ENCODE measurements at regions not wholly inside any gene's neighbourhood (a gene's known extent, or its start where the extent isn't known, plus 50 kb on each side); places are given as distances from the start of the nearest gene placed in this dataset.

DNA sequence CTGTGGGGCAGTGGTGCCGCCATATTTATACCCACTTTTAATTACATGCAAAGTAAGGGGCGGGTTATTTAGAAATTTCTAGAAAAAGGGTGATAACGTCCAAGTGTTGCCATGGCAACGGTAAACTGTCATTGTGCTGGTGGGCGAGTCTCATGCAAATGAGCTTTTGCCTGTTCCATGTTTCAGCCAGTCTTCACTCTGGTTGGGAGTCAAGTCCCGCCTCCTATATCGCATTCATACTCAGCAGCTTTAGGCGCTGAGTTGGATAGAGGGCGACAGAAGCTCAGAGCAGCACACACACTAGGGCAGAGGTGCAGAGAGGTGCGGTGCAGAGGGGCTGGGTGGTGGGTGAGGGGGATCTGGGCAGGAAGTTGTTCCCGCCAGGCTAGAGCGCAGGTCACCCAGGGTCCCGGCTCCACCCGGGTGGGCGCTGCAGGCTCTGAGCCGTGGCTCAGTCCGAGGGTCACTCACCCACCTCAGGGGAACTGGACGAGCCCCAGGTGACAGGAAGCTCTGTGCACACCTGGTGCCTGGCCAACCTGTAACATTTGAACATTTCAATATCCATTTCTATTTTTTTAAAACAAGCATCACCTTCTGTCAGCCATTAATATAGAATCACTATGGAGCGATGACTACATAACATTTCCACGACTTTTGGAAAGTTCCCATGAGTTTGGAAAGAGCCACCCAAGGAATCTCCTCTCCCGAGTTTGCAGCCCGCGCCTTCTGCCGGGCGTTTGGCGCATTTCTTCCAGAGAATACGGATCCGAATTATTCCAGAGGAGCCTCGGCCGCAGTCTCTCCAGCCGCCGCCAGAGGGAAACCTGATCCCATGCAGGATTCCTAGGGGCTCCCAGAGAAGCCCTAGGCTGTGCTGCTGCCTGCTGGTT lies 89.1 kb upstream of the PHACTR3 start:
- DNase-seq (ENCODE audit: low read depth, low spot score): no peak
- Histone ChIP-seq H3K9ac (ENCODE audit: insufficient read length) (no peak overlapping the region), H3K9me3 (ENCODE audit: low read depth, low read length) (no peaks in the 10 kb centered on the region), H3K36me3 (ENCODE audit: insufficient read depth, low read length) (no peaks in the 10 kb centered on the region), H3K4me3 (no peak overlapping the region), H3K27ac (no peak overlapping the region)
- TF ChIP-seq FOXP2 (optimal IDR thresholded peaks at IDR 0.05; ENCODE audit: control extremely low read depth, extremely low read length, insufficient read depth) (no peak), POLR2AphosphoS5 (IDR thresholded peaks at IDR 0.05; ENCODE audit: borderline replicate concordance, low read depth, low read length) (no peak), EZH2 (IDR thresholded peaks at IDR 0.05) (no peak)

DNA sequence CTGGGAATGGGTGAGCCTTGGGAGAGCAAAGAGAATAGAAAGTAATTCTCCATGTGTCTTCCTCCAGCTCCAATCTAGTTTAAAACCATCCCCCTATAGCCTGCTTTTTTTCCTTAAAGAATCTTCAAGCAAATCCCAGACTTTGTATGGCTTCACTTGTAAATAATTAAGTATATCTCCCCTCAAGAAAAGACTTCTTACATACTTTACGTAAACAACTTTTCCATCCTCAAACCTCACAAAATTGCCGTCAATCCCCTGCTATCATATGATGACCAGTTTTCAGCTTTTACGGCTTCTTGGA lies 88.5 kb upstream of the PHACTR3 start:
- Histone ChIP-seq H3K4me3 (no peak overlapping the region), H3K27ac (no peak overlapping the region), H3K9ac (ENCODE audit: insufficient read length) (no peak overlapping the region), H3K9me3 (ENCODE audit: low read depth, low read length) (no peaks in the 10 kb centered on the region), H3K36me3 (ENCODE audit: insufficient read depth, low read length) (no peaks in the 10 kb centered on the region)
- no peak for TF ChIP-seq FOXP2 (optimal IDR thresholded peaks at IDR 0.05; ENCODE audit: control extremely low read depth, extremely low read length, insufficient read depth)
- no peak for TF ChIP-seq EZH2 (IDR thresholded peaks at IDR 0.05)
- DNase-seq (ENCODE audit: low read depth, low spot score): no peak

DNA sequence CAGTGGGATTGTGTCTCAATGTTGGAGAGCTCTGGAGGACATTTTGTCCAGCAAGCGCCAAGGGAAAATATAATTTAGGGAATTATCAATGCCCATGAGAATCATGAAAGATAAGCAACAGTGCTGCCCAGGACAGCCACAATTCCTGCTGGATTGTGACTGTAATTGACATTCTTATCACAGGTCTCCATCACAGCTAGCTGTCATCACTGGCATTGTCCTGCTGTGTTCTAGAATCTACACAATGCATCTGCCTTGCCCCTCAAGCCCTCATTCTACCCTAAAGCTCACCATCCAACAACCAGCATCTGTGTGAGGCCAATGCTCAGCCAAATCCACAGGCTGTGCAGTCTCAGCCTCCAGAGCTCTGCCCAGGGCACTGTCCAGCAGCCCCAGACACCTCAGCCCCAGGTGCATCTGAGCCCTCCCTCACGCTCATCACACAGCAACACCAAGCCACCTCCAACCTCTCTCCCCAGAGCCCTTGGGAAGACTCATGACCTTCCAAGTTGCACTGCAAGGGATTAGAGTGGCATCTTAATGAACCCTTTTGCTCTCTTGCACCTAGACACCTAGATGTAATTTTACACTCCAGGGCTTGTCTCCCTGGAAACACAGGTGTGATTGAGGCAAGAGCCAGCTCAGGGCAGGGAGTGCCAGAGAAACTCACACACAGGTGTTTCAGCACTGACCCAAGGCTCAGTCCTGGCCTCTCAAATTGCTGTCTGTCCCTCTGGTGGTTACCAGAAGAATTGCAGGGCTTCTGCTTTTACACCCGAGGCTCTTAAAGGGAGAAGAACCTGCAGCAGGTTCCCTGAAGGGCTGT lies 85.2 kb upstream of the PHACTR3 start:
- Histone ChIP-seq H3K27ac (no peak overlapping the region), H3K4me3 (no peak overlapping the region), H3K9ac (ENCODE audit: insufficient read length) (no peak overlapping the region), H3K9me3 (ENCODE audit: low read depth, low read length) (no peaks in the 10 kb centered on the region), H3K36me3 (ENCODE audit: insufficient read depth, low read length) (no peaks in the 10 kb centered on the region)
- no peak for TF ChIP-seq EZH2 (IDR thresholded peaks at IDR 0.05)
- no peak for TF ChIP-seq POLR2AphosphoS5 (IDR thresholded peaks at IDR 0.05; ENCODE audit: borderline replicate concordance, low read depth, low read length)
- TF ChIP-seq FOXP2 (optimal IDR thresholded peaks at IDR 0.05; ENCODE audit: control extremely low read depth, extremely low read length, insufficient read depth): no peak
- no peak for DNase-seq (ENCODE audit: low read depth, low spot score)

DNA sequence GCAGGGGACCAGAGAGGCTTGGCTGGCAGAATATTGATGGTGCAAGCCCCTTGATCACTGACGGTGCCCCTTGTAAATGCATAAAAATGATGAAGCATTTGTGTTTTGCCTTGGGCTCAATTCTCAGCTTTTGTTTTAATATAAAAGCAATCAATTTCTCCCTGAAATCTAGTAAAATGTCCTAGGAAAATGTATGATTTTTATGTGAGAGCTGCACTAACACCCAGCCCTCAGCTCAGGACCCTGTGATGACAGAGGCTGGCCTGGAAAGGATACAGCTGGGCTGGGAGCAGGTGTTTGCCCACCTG lies 84.7 kb upstream of the PHACTR3 start:
- no peak for DNase-seq (ENCODE audit: low read depth, low spot score)
- Histone ChIP-seq H3K9me3 (ENCODE audit: low read depth, low read length) (no peaks in the 10 kb centered on the region), H3K9ac (ENCODE audit: insufficient read length) (no peak overlapping the region), H3K4me3 (no peak overlapping the region), H3K27ac (no peak overlapping the region), H3K36me3 (ENCODE audit: insufficient read depth, low read length) (no peaks in the 10 kb centered on the region)
- no peak for TF ChIP-seq EZH2 (IDR thresholded peaks at IDR 0.05)
- no peak for TF ChIP-seq FOXP2 (optimal IDR thresholded peaks at IDR 0.05; ENCODE audit: control extremely low read depth, extremely low read length, insufficient read depth)
- TF ChIP-seq POLR2AphosphoS5 (IDR thresholded peaks at IDR 0.05; ENCODE audit: borderline replicate concordance, low read depth, low read length): no peak

DNA sequence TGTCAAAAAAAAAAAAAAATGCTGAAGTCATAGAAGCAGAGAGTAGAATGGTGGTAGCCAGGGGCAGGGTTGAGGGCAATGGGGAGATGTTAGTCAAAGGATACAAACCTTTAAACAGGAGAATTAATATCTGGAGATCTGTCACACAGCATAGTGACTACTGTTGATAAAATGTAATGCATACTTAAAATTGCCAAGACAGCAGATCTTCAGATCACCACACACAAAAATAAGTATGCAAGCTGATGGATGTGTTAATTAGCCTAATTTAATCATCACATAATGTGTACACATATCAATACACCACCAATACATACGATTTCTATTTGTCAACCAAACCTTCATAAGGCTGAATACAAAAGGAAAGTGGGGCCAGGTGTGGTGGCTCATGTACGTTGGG lies 83.5 kb upstream of the PHACTR3 start:
- no peaks in the 10 kb centered on the region for H3K9me3 ChIP-seq (ENCODE audit: low read depth, low read length)
- H3K9ac ChIP-seq (ENCODE audit: insufficient read length): no peak overlapping the region
- TF ChIP-seq POLR2AphosphoS5 (IDR thresholded peaks at IDR 0.05; ENCODE audit: borderline replicate concordance, low read depth, low read length) (no peak), EZH2 (IDR thresholded peaks at IDR 0.05) (no peak), FOXP2 (optimal IDR thresholded peaks at IDR 0.05; ENCODE audit: control extremely low read depth, extremely low read length, insufficient read depth) (no peak)
- DNase-seq (ENCODE audit: low read depth, low spot score): no peak
- H3K27ac ChIP-seq: no peak overlapping the region
- H3K36me3 ChIP-seq (ENCODE audit: insufficient read depth, low read length): no peaks in the 10 kb centered on the region
- H3K4me3 ChIP-seq: no peak overlapping the region

DNA sequence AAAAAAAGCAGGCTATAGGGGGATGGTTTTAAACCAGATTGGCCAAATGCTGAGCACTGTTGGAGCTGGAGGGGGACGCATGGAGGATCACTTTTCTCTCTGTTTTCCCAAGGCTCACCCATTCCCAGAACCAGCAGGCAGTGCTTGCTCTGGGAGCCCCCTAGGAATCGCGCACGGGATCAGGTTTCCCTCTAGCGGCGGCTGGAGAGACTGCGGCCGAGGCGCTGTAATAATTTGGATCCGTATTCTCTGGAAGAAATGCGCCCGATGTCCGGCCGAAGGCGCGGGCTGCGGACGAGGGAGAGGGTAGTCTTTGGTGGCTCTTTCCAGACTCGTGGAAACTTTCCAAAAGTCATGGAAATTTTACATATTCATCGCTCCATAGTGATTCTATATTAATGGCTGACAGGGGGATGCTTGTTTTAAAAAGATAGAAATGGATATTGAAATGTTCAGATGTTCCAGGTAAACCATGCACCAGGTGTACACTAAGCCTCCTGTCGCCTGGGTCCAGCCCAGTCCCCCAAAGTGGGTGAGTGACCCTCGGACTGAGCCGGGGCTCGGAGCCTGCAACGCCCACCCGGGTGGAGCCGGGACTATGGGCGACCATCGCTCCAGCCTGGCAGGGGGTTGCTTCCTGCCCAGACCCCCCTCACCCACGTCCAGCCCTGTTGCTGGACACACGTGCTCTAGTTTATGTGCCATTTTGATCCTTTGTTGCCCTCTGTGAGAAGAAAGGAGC lies 78.7 kb upstream of the PHACTR3 start:
- no peak for TF ChIP-seq FOXP2 (optimal IDR thresholded peaks at IDR 0.05; ENCODE audit: control extremely low read depth, extremely low read length, insufficient read depth)
- TF ChIP-seq EZH2 (IDR thresholded peaks at IDR 0.05): no peak
- TF ChIP-seq POLR2AphosphoS5 (IDR thresholded peaks at IDR 0.05; ENCODE audit: borderline replicate concordance, low read depth, low read length): no peak
- H3K27ac ChIP-seq: no peak overlapping the region
- H3K36me3 ChIP-seq (ENCODE audit: insufficient read depth, low read length): no peaks in the 10 kb centered on the region
- no peak overlapping the region for H3K4me3 ChIP-seq
- no peak overlapping the region for H3K9ac ChIP-seq (ENCODE audit: insufficient read length)
- H3K9me3 ChIP-seq (ENCODE audit: low read depth, low read length): no peaks in the 10 kb centered on the region
- DNase-seq (ENCODE audit: low read depth, low spot score): no peak

DNA sequence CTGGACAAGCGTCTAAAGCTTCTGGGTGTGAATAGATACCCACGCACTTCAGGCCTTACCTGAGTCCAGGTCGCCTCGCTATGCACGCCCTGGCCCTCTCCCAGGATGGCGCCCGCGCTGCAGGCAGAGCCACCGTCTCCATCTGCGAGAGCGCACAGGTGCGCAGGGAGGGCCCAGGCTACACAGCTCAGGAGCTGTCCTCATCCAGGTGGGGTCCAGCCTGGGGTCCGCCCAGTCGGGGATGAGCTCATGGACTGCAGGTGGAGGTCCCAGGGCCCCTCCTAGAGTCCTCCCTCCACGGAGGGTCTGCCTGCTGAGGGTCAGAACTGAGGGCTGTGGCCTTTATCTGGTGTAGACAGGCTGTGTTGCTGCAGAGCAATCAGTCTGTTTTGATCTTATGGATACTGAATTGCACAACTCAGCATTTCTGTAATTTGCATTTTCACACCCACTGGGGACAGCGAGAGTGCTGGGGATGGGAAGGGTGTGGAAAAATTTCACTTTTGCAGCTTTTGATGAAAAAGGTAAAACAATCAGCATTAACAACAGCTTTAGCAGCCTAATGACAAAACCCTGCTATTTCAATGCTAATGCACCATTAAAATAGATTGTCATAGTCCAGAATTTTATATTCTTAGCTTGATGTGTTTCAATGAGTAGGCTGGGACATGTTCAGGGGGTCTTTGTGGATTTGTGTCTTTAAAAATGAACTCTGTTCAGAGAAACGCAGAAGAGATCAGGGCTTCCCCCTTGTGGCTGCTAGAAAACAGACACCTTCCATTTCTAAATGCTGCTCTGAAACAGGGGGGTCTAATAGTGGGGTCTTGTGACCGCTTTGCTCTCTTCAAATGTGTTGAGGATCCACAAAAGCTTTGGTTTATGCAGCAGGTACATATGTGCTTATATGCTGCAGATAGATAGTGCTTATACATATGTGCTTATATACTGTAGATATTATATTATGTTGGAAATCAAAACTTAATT lies 77.8 kb upstream of the PHACTR3 start:
- Histone ChIP-seq H3K9me3 (ENCODE audit: low read depth, low read length) (no peaks in the 10 kb centered on the region), H3K27ac (no peak overlapping the region), H3K9ac (ENCODE audit: insufficient read length) (no peak overlapping the region), H3K36me3 (ENCODE audit: insufficient read depth, low read length) (no peaks in the 10 kb centered on the region), H3K4me3 (no peak overlapping the region)
- TF ChIP-seq EZH2 (IDR thresholded peaks at IDR 0.05) (no peak), FOXP2 (optimal IDR thresholded peaks at IDR 0.05; ENCODE audit: control extremely low read depth, extremely low read length, insufficient read depth) (no peak), POLR2AphosphoS5 (IDR thresholded peaks at IDR 0.05; ENCODE audit: borderline replicate concordance, low read depth, low read length) (no peak)
- no peak for DNase-seq (ENCODE audit: low read depth, low spot score)
